ENCODE measurements at regions not wholly inside any gene's neighbourhood (a gene's known extent, or its start where the extent isn't known, plus 50 kb on each side); places are given as distances from the start of the nearest gene placed in this dataset.
"Not testable (repeated sequence)": the region's sequence is repeated elsewhere in the genome, so short reads cannot be mapped to it uniquely, and the experiment has no call there.

- DNase-seq, result no peak
Measured at GRCh38 chr12:105459760-105460330, 129.4 kb downstream of the C12orf75 start.

- DNase-seq, result no peak
Measured at GRCh38 chr12:105461271-105461943, 130.9 kb downstream of the C12orf75 start.

- no peak for DNase-seq
Measured at GRCh38 chr12:105461944-105462762, 131.7 kb downstream of the C12orf75 start.

GRCh38 chr12:105462831-105463230, 132.3 kb downstream of the C12orf75 start:
- DNase-seq, result no peak

- DNase-seq, result no peak
Measured at GRCh38 chr12:105464406-105464805, 133.9 kb downstream of the C12orf75 start.

- no peak for DNase-seq
Measured at GRCh38 chr12:105466231-105466900, 135.9 kb downstream of the C12orf75 start.

GRCh38 chr12:105466901-105467598, 136.6 kb downstream of the C12orf75 start:
- DNase-seq, result no peak

- no peak for DNase-seq
Measured at GRCh38 chr12:105467710-105468366, 137.3 kb downstream of the C12orf75 start.

GRCh38 chr12:105468464-105468863, 138.0 kb downstream of the C12orf75 start:
- DNase-seq, result no peak

- DNase-seq, result no peak
Measured at GRCh38 chr12:105469211-105469610, 138.7 kb downstream of the C12orf75 start.

- no peak for DNase-seq
Measured at GRCh38 chr12:105469701-105470100, 139.2 kb downstream of the C12orf75 start.

- DNase-seq, result no peak
Measured at GRCh38 chr12:105470102-105470501, 139.6 kb downstream of the C12orf75 start.

GRCh38 chr12:105470601-105471000, 140.1 kb downstream of the C12orf75 start:
- no peak for DNase-seq

- DNase-seq, result no peak
Measured at GRCh38 chr12:105474672-105475071, 144.2 kb downstream of the C12orf75 start.

- DNase-seq, result peak; percentile 4
Measured at GRCh38 chr12:105476616-105477015, 146.1 kb downstream of the C12orf75 start.

- DNase-seq, result no peak
Measured at GRCh38 chr12:105477873-105478272, 147.4 kb downstream of the C12orf75 start.

- not testable (repeated sequence) for DNase-seq
Measured at GRCh38 chr12:105478788-105479187, 148.3 kb downstream of the C12orf75 start.

GRCh38 chr12:105479710-105480109, 149.2 kb downstream of the C12orf75 start:
- no peak for DNase-seq

GRCh38 chr12:105480162-105480561, 149.7 kb downstream of the C12orf75 start:
- no peak for DNase-seq

- DNase-seq, result no peak
Measured at GRCh38 chr12:105481392-105482300, 151.2 kb downstream of the C12orf75 start.

- DNase-seq, result no peak
Measured at GRCh38 chr12:105482951-105483350, 152.5 kb downstream of the C12orf75 start.

All from hematopoietic multipotent progenitor cell treated with erythropoietin and hydrocortisone succinate and interleukin-3 and kit ligand, for 8 days (in vitro differentiated cells).